Uterus (tissue), 2 donors: ENCODE measurements at regions not wholly inside any gene's neighbourhood (a gene's known extent, or its start where the extent isn't known, plus 50 kb on each side); places are given as distances from the start of the nearest gene placed in this dataset.

ENCODE experiments used
- POLR2A ChIP-seq, 2 donors: fragments of 450-650 bp; IDR thresholded peaks; one replicate each; pipeline ENCODE4 v1.6.1; 2016; ENCODE audit warnings: antibody characterized with exemption in 2 of 2, mild to moderate bottlenecking in 1 of 2, moderate library complexity in 1 of 2
- TF ChIP-seq, protein P1 (sequence below), 4 experiments: fragments of 200-600 bp in 2 of 4; fragments of 450-650 bp in 2 of 4; sonication (generic) in 2 of 4; IDR thresholded peaks; one replicate each; pipeline ENCODE4 v1.5.1; 2016 to 2019; ENCODE audit warnings: antibody characterized with exemption in 4 of 4, mild to moderate bottlenecking in 2 of 4, moderate library complexity in 1 of 4

DNA sequence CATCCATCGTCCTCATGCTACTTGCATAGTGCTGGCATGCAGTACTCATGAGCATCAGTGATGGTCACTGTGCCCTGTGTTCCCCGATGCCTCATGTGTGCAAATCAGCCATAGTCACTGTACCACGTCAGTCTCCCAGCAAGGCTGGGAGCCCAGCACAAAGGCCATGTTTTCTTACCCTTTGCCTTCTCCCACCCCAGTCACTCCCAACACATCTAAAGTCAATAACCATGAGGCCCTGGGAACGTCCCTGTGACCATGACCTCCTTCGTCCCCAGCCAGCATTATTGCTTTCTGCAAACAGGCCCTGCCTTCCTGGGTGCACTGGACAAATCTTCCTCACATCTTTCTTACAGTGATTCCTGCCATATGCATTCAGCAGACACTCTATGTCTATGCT is 406.1 kb downstream of the ICE1 start:
- TF ChIP-seq, protein P1, sequence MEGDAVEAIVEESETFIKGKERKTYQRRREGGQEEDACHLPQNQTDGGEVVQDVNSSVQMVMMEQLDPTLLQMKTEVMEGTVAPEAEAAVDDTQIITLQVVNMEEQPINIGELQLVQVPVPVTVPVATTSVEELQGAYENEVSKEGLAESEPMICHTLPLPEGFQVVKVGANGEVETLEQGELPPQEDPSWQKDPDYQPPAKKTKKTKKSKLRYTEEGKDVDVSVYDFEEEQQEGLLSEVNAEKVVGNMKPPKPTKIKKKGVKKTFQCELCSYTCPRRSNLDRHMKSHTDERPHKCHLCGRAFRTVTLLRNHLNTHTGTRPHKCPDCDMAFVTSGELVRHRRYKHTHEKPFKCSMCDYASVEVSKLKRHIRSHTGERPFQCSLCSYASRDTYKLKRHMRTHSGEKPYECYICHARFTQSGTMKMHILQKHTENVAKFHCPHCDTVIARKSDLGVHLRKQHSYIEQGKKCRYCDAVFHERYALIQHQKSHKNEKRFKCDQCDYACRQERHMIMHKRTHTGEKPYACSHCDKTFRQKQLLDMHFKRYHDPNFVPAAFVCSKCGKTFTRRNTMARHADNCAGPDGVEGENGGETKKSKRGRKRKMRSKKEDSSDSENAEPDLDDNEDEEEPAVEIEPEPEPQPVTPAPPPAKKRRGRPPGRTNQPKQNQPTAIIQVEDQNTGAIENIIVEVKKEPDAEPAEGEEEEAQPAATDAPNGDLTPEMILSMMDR (IDR thresholded peaks at IDR 0.05): no peak
- no peak for TF ChIP-seq POLR2A (IDR thresholded peaks at IDR 0.05)
